AG09309 (cell line): ENCODE measurements at regions not wholly inside any gene's neighbourhood (a gene's known extent, or its start where the extent isn't known, plus 50 kb on each side); places are given as distances from the start of the nearest gene placed in this dataset.

Source experiments
- DNase-seq: peaks from one replicate; pipeline ENCODE4 v3.0.0-alpha.2; 2010; ENCODE audit warnings: low read depth
- H3K4me3 ChIP-seq: 2 replicates; pipeline ENCODE4 v1.5.1; 2011; ENCODE audit warnings: mild to moderate bottlenecking, low read depth, low read length, moderate library complexity; ENCODE audit not compliant: control insufficient read depth
- CTCF ChIP-seq: IDR thresholded peaks from 2 replicates; pipeline ENCODE4 v1.5.1; 2011; ENCODE audit warnings: mild to moderate bottlenecking, low read depth, low read length, inconsistent platforms; ENCODE audit not compliant: insufficient read depth, control insufficient read depth; ENCODE audit errors: missing control alignments

GRCh38 chr1:238964631-238965030 lies 421.7 kb upstream of the CHRM3 start:
- DNase-seq = no peak
- no peak overlapping the region for H3K4me3 ChIP-seq
- TF ChIP-seq CTCF = no peak

- DNase-seq = no peak
- H3K4me3 ChIP-seq = no peak overlapping the region
- TF ChIP-seq CTCF = no peak
These were observed 423.4 kb upstream of the CHRM3 start for GRCh38 chr1:238962941-238963340.

GRCh38 chr1:238961790-238962189 lies 424.6 kb upstream of the CHRM3 start:
- no peak for DNase-seq
- TF ChIP-seq CTCF = no peak
- H3K4me3 ChIP-seq = no peak overlapping the region

GRCh38 chr1:238960071-238960470 lies 426.3 kb upstream of the CHRM3 start:
- no peak overlapping the region for H3K4me3 ChIP-seq
- DNase-seq = peak; percentile 90

GRCh38 chr1:238955934-238956333 lies 430.4 kb upstream of the CHRM3 start:
- H3K4me3 ChIP-seq = no peak overlapping the region
- TF ChIP-seq CTCF = no peak
- no peak for DNase-seq

More at GRCh38 chr1:238960071-238960470, 426.3 kb upstream of the CHRM3 start:
- TF ChIP-seq CTCF = no peak

- H3K4me3 ChIP-seq = no peak overlapping the region
- no peak for DNase-seq
- TF ChIP-seq CTCF = no peak
These were observed 431.5 kb upstream of the CHRM3 start for GRCh38 chr1:238954865-238955264.

- no peak for DNase-seq
- peak; percentile 17 for TF ChIP-seq CTCF
- no peak overlapping the region for H3K4me3 ChIP-seq
These were observed 432.8 kb upstream of the CHRM3 start for GRCh38 chr1:238953448-238954010.
